Right atrium auricular region (tissue), 2 donors: ENCODE measurements at regions not wholly inside any gene's neighbourhood (a gene's known extent, or its start where the extent isn't known, plus 50 kb on each side); places are given as distances from the start of the nearest gene placed in this dataset.

ENCODE experiments used
- DNase-seq: peaks from one replicate; pipeline ENCODE4 v3.0.0-alpha.2; 2019; ENCODE audit warnings: low spot score
- H3K27ac ChIP-seq, 2 donors: fragments of 200-600 bp; sonication (generic); 1 replicate in 1 of 2; 2 replicates in 1 of 2; pipeline ENCODE4 v1.5.1; 2016 to 2019
- H3K27me3 ChIP-seq, 2 donors: fragments of 200-600 bp; sonication (generic); one replicate each; pipeline versions ENCODE4 v1.5.1 to v1.6.0; 2017 to 2019
- H3K36me3 ChIP-seq: fragments of 200-600 bp; sonication (generic); one replicate; pipeline ENCODE4 v1.5.1; 2016
- H3K4me1 ChIP-seq, 2 donors: fragments of 200-600 bp; sonication (generic); one replicate each; pipeline versions ENCODE4 v1.5.1 to v1.6.0; 2017 to 2019
- H3K4me3 ChIP-seq, 2 donors: fragments of 200-600 bp; sonication (generic); 1 replicate in 1 of 2; 2 replicates in 1 of 2; pipeline ENCODE4 v1.5.1; 2017 to 2019; ENCODE audit warnings: mild to moderate bottlenecking in 1 of 2, moderate library complexity in 1 of 2
- H3K9me3 ChIP-seq, 2 donors: fragments of 200-600 bp; sonication (generic); one replicate each; pipeline ENCODE4 v1.5.1; 2019
- TF ChIP-seq, protein P1 (sequence below), 2 donors: fragments of 200-600 bp; sonication (generic); IDR thresholded peaks; one replicate each; pipeline ENCODE4 v1.5.1; 2019; ENCODE audit warnings: antibody characterized with exemption in 2 of 2

DNA sequence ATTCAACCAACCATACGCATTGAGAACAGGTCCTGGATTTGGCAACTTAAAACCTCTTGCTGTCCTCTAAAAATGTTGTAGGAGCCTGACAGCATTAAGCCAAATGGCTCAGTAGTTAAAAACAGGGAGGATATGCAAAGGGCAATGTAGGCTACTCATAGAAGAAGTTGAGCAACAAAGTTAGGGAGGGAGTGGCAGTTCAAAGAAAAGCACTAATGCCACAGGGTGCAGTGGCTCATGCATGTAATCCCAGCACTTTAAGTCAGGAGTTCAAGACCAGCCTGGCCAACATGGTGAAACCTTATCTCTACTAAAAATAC, 92.9 kb upstream of the ERG start:
- no peak overlapping the region for H3K27ac ChIP-seq
- H3K36me3 ChIP-seq, result no peaks in the 10 kb centered on the region
- H3K4me1 ChIP-seq, result no peaks in the 10 kb centered on the region
- DNase-seq, result no peak
- no peaks in the 10 kb centered on the region for H3K27me3 ChIP-seq
- TF ChIP-seq, protein P1, sequence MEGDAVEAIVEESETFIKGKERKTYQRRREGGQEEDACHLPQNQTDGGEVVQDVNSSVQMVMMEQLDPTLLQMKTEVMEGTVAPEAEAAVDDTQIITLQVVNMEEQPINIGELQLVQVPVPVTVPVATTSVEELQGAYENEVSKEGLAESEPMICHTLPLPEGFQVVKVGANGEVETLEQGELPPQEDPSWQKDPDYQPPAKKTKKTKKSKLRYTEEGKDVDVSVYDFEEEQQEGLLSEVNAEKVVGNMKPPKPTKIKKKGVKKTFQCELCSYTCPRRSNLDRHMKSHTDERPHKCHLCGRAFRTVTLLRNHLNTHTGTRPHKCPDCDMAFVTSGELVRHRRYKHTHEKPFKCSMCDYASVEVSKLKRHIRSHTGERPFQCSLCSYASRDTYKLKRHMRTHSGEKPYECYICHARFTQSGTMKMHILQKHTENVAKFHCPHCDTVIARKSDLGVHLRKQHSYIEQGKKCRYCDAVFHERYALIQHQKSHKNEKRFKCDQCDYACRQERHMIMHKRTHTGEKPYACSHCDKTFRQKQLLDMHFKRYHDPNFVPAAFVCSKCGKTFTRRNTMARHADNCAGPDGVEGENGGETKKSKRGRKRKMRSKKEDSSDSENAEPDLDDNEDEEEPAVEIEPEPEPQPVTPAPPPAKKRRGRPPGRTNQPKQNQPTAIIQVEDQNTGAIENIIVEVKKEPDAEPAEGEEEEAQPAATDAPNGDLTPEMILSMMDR (IDR thresholded peaks at IDR 0.05), result no peak
- H3K4me3 ChIP-seq, result no peak overlapping the region
- no peaks in the 10 kb centered on the region for H3K9me3 ChIP-seq

DNA sequence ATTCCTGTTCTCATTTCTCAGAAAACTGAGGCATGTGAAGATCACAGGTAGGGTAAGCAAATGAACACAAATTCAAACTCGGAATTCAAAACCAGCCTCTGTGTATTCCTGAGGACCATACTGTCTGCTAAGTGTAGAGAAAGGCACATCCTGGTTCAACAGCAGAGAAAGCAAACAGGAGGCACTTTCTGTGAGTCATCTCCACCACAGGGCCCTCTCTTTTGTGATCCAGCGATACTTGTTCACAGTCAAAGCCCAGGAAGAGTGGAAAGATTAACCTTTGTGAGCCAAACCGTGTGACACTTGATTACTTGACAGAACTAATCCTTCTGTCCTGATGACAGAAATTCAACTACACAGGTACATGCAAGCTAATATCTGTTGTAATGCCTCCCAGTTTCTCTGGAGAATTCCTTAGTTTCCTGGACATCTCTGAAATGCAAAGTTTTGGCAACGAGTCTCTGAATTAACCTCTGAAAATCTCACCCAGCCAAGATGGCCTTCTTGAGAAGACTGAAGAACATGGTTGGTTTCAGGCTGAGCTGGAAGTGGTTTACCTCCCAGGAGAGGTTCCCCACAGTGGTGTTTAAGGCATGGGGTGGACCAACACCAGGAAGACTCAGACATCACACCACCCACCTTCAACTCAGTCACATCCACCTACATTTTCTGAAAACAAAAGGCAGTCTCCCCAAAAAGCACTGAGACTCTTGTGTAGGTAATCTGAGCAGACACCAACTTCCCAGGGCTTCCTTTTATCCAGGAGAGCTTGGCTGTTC, 98.2 kb upstream of the ERG start:
- Histone ChIP-seq H3K27ac (no peak overlapping the region), H3K36me3 (no peaks in the 10 kb centered on the region), H3K9me3 (no peaks in the 10 kb centered on the region), H3K27me3 (no peaks in the 10 kb centered on the region), H3K4me3 (no peak overlapping the region), H3K4me1 (no peaks in the 10 kb centered on the region)
- no peak for DNase-seq
- TF ChIP-seq, protein P1 (IDR thresholded peaks at IDR 0.05), result no peak

DNA sequence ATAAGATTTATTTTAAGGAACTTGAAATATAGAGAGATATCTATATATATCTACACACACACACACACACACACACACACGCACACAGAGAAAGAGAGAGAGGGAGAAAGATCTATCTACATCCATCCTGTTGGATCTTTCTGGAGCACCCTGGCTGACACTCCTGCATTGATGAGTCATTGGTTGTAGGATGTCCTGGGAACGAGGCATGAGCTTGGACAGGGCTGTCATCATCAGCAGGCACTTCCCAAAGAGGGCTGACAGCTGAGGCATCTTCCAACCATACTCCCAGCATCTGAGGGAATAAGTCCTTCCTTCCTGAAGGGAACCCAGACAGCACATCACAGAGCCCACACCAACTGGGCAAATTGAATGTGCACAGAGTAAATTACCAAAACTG, 99.1 kb upstream of the ERG start:
- TF ChIP-seq, protein P1 (IDR thresholded peaks at IDR 0.05), result no peak
- Histone ChIP-seq H3K4me1 (no peaks in the 10 kb centered on the region), H3K27me3 (no peaks in the 10 kb centered on the region), H3K4me3 (no peak overlapping the region), H3K9me3 (no peaks in the 10 kb centered on the region), H3K27ac (no peak overlapping the region), H3K36me3 (no peaks in the 10 kb centered on the region)
- DNase-seq, result no peak

DNA sequence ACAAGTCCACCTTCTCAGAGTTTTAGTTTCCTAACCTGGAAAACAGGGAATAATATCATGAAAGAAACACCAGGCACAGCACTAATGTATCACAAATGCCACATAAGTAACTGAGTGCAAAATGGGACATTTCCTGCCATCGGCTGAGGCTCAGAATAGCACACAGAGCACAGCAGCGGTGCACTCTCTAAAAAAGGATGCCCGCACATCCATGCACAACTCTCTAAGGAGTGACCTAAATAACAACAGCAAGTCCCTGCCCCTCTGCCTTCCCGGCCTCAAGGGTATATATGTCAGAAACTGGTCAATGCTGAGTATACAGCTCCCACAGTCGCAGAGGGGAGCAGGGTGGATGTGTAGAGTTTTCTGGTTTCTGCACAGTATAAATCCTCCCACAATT, 100.1 kb upstream of the ERG start:
- TF ChIP-seq, protein P1 (IDR thresholded peaks at IDR 0.05), result no peak
- Histone ChIP-seq H3K36me3 (no peaks in the 10 kb centered on the region), H3K4me1 (no peaks in the 10 kb centered on the region), H3K4me3 (no peak overlapping the region), H3K9me3 (no peaks in the 10 kb centered on the region), H3K27ac (no peak overlapping the region), H3K27me3 (no peaks in the 10 kb centered on the region)
- DNase-seq, result no peak

DNA sequence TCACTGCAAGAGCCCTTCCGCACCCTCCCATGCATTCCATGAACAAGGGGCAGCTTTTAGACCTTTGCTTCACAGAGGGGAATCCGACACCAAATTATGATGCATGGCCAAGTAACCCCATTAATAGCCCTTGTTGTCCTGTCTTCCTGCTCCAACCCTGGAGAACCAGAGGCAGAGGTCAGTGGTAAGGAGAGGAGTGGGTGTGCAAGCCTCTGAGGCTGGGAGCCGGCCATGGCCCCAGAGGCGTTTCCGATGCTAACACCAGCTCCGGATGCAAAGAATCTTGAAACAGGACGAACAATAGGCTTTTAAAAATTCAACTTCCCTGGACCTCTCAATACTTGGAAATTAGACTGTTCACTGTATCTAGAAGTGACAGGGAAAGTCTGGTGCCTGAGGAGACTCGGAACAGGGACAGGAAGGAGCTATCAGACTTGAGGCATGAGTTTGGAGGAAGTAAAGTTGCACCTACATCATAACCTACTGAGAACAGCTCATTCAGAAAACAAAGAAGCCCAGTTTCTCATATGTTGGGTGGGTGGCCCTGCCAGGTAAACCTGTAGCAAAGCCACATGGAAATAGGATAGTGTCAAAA, 101.2 kb upstream of the ERG start:
- no peaks in the 10 kb centered on the region for H3K36me3 ChIP-seq
- TF ChIP-seq, protein P1 (IDR thresholded peaks at IDR 0.05), result no peak
- peak; percentile 26 for DNase-seq

DNA sequence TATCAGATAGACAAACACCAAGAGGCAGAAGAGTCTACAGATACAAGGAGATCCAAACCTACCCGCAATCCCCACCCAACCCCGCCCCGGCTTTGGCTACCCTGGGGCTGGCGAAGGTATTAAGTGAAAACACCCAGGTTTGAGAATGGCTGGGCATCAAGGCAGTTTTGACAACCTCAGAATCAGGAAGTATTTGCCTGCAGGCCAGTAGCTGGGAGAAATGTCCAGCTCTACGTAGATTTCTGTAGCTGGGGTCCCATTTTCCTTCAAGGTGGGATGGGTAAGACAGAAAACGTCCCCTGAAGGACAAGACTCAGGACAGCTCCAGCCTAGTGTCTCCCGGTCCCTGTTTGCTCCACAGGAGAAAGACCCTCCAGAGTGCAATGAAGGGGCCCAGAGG, 101.8 kb upstream of the ERG start:
- Histone ChIP-seq H3K27me3 (no peaks in the 10 kb centered on the region), H3K27ac (no peak overlapping the region), H3K36me3 (no peaks in the 10 kb centered on the region), H3K4me1 (no peaks in the 10 kb centered on the region), H3K4me3 (no peak overlapping the region), H3K9me3 (no peaks in the 10 kb centered on the region)
- TF ChIP-seq, protein P1 (IDR thresholded peaks at IDR 0.05), result no peak
- DNase-seq, result no peak

More for the DNA sequence above, 101.2 kb upstream of the ERG start:
- H3K4me3 ChIP-seq, result no peak overlapping the region
- H3K4me1 ChIP-seq, result no peaks in the 10 kb centered on the region
- H3K9me3 ChIP-seq, result no peaks in the 10 kb centered on the region
- no peaks in the 10 kb centered on the region for H3K27me3 ChIP-seq
- no peak overlapping the region for H3K27ac ChIP-seq
